Hepatic stellate cell (primary cell): ENCODE measurements at regions not wholly inside any gene's neighbourhood (a gene's known extent, or its start where the extent isn't known, plus 50 kb on each side); places are given as distances from the start of the nearest gene placed in this dataset.
"Not testable (repeated sequence)": the region's sequence is repeated elsewhere in the genome, so short reads cannot be mapped to it uniquely, and the experiment has no call there.

Experiments used
- DNase-seq: peaks from one replicate; pipeline ENCODE4 v3.0.0; 2011; ENCODE audit warnings: low spot score

- not testable (repeated sequence) for DNase-seq
Measured at GRCh38 chr16:29144669-29145062, 159.8 kb downstream of the LAT start.

- not testable (repeated sequence) for DNase-seq
Measured at GRCh38 chr16:29143739-29144668, 159.2 kb downstream of the LAT start.

- not testable (repeated sequence) for DNase-seq
Measured at GRCh38 chr16:29142506-29142905, 157.7 kb downstream of the LAT start.

GRCh38 chr16:29141586-29142324 is 156.9 kb downstream of the LAT start:
- no peak for DNase-seq

GRCh38 chr16:29141121-29141520 is 156.3 kb downstream of the LAT start:
- not testable (repeated sequence) for DNase-seq

DNA sequence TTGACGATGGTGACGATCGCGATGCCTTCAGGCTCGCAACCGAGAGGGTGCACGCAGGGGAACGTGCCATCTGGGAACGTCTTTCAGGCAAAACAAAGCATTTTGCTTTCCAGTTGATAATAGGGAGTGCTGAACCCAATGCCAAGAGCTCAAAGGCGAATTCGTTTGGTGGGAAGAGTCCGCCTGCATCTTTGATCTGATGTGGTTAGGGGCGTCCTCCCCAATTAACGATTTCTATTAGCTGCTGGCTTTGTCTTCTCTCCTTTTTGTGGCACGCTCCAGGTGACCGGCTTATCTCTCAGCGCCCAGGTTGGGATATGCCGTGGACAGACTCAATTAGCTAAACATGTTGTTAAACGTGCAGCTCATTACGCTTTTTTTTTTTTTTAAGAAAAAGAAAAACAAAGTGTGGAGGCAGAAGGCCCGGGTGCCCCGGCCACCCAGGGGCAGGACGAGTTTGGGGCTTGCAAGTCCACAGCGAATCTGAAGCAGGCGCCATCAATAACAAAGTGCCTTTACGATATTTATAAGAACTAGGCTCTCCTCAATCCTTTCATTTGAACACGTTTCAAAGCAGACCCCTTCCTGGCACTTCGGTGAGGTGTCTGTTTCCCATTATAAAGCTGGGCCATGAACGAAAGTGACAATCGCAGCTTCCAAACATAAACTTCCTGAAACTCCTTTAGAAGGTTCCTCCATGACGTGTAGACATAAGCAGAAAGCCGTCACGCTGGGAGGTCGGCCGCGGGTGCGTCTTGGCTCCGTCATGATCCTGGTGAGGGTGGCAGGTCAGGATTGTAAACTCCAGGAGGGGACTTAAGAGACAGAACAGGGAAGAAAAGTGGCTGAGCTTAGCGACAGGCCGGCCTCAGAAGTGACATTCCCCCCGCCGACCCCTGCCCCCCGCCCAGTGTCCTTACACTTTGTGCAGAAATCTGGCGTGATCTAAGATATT is 155.3 kb downstream of the LAT start:
- DNase-seq: not testable (repeated sequence)

GRCh38 chr16:29139261-29139802 is 154.5 kb downstream of the LAT start:
- DNase-seq: no peak

- DNase-seq: not testable (repeated sequence)
Measured at GRCh38 chr16:29138698-29139097, 153.8 kb downstream of the LAT start.

DNA sequence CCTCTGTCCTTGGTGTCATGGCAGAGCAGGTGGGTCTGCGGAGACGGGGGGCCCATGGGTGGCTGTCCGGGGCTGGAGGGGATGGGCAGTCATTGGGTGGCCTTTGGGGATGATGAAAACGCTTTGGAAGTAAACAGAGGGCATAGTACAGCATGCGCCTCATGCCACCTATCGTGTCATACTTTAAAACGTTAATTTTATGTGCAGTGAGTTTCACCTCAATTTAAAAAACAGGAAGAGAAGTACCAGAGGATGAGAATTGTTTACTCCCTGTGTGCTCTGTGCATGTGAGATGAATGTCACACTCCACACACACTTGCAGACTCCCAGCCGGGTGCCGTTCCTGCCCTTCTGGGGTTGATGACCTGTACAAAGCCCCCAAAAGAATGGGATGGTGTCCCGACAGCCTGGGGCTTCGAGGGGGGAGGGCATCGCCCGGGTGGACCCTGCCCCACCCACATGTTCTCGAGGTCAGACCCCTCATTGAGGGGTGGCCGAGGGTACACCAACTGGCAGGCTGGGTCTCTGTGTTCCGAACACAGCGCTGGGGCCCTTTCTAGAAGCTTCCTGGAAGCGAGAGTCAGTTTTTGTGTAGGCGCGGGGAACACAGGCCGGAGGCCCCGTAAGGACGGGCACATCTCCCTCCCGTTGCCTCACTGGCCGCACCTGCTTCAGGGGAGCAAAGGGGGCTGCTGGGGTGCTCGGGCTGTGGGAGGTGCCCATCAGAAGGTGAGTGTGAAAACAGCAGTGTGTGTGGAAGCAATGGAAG is 153.2 kb downstream of the LAT start:
- not testable (repeated sequence) for DNase-seq

DNA sequence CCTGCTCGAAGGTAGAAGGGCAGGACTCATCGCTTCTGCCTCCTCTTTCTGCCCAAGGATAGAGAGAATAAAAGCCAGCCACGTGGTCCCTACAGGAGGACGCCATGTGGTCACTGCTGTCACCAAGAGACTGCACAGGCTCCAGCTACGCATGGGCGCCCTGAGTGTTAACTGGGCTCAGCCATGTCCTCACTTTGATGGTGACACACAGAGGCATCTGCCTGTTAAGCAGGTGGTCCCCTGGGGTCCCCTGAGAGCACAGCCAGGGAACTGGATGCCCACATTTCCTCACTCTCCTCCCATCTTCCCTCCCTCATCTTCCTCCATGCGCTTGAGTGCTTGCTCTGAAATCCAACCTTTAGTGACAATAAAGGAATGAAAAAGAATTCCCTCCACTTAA is 152.6 kb downstream of the LAT start:
- DNase-seq: not testable (repeated sequence)

DNA sequence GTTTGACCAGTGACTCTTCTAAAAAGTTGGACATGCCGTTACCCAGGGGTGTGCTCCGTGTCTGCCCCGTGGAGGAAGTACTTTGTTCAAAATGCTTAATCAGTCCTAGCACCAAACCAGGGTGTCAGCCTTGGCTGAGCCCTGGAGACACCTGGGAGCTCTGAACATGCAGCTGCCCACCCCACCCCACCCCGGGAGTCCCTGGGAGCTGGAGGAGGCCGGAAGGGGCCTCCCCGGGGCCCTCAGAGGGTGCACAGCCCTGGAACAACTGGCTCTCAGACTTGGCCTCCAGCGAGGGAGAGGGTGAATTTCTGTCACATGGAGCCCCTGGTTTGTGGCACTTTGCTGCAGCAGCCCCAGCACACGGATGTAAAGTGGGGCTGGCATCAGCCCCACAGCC is 152.1 kb downstream of the LAT start:
- DNase-seq: not testable (repeated sequence)

DNA sequence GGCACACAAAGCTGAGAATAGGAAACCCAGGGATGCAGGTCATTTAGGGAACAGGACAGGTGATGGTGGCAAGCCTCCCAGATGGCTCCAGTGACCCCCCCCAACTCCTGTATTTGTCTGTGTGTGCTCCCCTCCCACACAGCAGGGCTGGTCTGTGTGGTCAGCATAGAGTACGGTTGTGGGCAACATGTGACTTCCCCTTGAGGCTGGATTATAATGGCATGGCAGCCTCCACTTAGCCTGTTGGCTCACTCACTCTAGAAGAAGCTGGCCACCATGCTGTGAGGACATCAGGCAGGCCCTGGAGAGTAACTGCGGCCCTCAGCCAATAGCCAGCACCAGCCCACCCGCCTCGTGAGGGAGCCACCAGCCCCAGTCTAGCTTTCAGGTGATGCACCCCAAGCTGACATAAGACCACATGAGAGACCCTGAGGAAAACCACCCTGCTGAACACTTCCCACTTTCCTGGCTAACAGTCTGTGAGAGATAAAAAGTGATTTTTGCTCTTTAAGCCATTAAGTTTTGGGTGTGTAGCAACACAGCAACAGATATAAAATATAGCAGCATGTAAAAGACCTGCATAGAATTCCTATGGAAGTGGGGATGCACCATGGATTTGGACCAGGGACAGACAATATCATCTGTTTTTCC is 151.3 kb downstream of the LAT start:
- not testable (repeated sequence) for DNase-seq

GRCh38 chr16:29135098-29135497 is 150.2 kb downstream of the LAT start:
- DNase-seq: not testable (repeated sequence)

GRCh38 chr16:29133681-29134430 is 149.0 kb downstream of the LAT start:
- DNase-seq: not testable (repeated sequence)

- DNase-seq: not testable (repeated sequence)
Measured at GRCh38 chr16:29132869-29133268, 148.0 kb downstream of the LAT start.

- DNase-seq: not testable (repeated sequence)
Measured at GRCh38 chr16:29132444-29132843, 147.6 kb downstream of the LAT start.

DNA sequence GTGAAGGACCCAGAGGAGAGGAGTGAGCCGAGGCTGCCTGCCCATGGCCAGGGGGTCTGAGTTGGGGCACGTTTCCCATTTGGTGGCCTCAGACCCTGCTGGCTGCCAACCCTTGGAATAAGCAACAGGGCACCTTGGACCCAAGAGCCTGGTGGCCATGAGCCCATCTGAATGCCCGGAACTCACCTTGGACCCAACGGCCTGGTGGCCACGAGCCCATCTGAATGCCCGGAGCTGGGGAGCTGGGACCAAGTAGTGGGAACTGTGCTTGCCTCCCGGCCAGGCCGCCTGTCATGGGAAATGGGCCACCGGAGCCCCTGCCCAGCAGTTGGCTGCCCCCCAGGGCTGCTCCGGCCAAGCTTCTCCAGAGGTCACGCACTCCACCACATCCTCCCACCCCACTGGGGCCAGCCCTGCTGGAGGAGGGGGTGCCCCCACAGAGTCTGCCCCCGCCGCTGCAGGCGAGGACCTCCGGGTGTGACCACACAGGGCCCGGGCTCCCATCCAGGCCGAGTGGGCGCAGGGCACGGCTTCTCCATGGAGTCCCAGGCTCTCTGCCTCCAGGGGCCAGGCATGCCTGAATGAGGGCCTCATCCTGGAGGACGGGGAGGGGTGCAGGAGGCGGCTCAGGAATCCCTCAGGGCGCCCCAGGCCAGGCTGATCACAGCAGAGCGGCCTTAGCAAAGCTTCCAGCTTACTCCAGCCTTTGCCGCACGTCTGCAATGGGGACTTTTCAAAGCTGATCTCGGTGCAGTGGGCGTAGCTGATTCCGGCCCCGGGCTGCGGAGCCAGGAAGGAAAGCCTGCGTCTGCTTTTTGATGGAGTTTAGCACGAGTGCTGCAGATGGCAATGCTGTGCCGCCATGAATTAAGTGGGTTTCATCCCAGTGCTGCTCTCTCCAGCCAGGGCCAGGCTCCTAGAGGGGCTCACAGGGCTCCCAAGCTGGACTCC is 146.3 kb downstream of the LAT start:
- DNase-seq: not testable (repeated sequence)

GRCh38 chr16:29130131-29130711 is 145.4 kb downstream of the LAT start:
- not testable (repeated sequence) for DNase-seq
